Body of pancreas (tissue), 4 donors: ENCODE measurements at regions not wholly inside any gene's neighbourhood (a gene's known extent, or its start where the extent isn't known, plus 50 kb on each side); places are given as distances from the start of the nearest gene placed in this dataset.

Source experiments
- ATAC-seq: fragments of 150-250 bp; one replicate; pipeline ENCODE4 v1.9.1; 2016
- DNase-seq, 4 donors: peaks; one replicate each; pipeline ENCODE4 v3.0.0-alpha.2; 2019
- H3K27ac ChIP-seq, 4 donors: fragments of 200-600 bp; sonication (generic); 1 replicate in 3 of 4; 2 replicates in 1 of 4; pipeline versions ENCODE4 v1.5.1 to v1.6.1; 2016 to 2019; ENCODE audit warnings: mild to moderate bottlenecking in 1 of 4, mixed read lengths in 1 of 4, moderate library complexity in 1 of 4
- H3K27me3 ChIP-seq, 2 donors: fragments of 200-600 bp; sonication (generic); one replicate each; pipeline ENCODE4 v1.6.0; 2016; ENCODE audit warnings: mild to moderate bottlenecking in 1 of 2
- H3K36me3 ChIP-seq, 2 donors: fragments of 200-600 bp; sonication (generic); replicated peaks in 1 of 2; 2 replicates each; pipeline ENCODE4 v1.5.1; 2016; ENCODE audit warnings: low read depth in 2 of 2; ENCODE audit not compliant: insufficient read depth in 1 of 2
- H3K4me1 ChIP-seq: fragments of 200-600 bp; sonication (generic); one replicate; pipeline ENCODE4 v1.6.0; 2016
- H3K4me3 ChIP-seq, 2 donors: fragments of 200-600 bp; sonication (generic); 1 replicate in 1 of 2; 2 replicates in 1 of 2; pipeline ENCODE4 v1.5.1; 2016 to 2019
- H3K9me3 ChIP-seq, 3 donors: fragments of 200-600 bp; sonication (generic); 1 replicate in 2 of 3; 2 replicates in 1 of 3; pipeline ENCODE4 v1.5.1; 2016
- CTCF ChIP-seq, 7 experiments: fragments of 450-650 bp in 4 of 7; fragments of 200-600 bp in 3 of 7; sonication (generic) in 3 of 7; IDR thresholded peaks; one replicate each; pipeline ENCODE4 v1.5.1; 2016 to 2019; ENCODE audit warnings: antibody characterized with exemption in 7 of 7
- POLR2A ChIP-seq, 3 donors: fragments of 450-650 bp; IDR thresholded peaks; one replicate each; pipeline ENCODE4 v1.6.1; 2016; ENCODE audit warnings: antibody characterized with exemption in 3 of 3, mild to moderate bottlenecking in 2 of 3
- WGBS, 2 donors: methylation state at CpG; one replicate each; pipeline ENCODE4 v1.1.5; 2017; 5-methylcytosine and 5-hydroxymethylcytosine counted together
- intact Hi-C: fragments of 100-400 bp; cut with DNase I; formaldehyde crosslinking; loops from one replicate; pipeline ENCODE4 v1.15.1; 2023

- H3K27me3 ChIP-seq = no peaks in the 10 kb centered on the region
- ATAC-seq = no peak
- H3K27ac ChIP-seq = no peak overlapping the region
- 85 to 88% methylated on average over 2 of the region's 2 CpGs for WGBS, 2 donors
- H3K36me3 ChIP-seq = no peaks in the 10 kb centered on the region
- no peaks in the 10 kb centered on the region for H3K9me3 ChIP-seq
- no peak for TF ChIP-seq CTCF (IDR thresholded peaks at IDR 0.05)
- no peak overlapping the region for H3K4me3 ChIP-seq
- H3K4me1 ChIP-seq = no peaks in the 10 kb centered on the region
- DNase-seq = no peak
- intact Hi-C loops = no loop called here
These were observed 730.2 kb upstream of the ZNF804A start for GRCh38 chr2:183868153-183868552.

GRCh38 chr2:183868707-183869106 is 729.6 kb upstream of the ZNF804A start:
- intact Hi-C loops = no loop called here
- Histone ChIP-seq H3K4me3 (no peak overlapping the region), H3K27me3 (no peaks in the 10 kb centered on the region), H3K9me3 (no peaks in the 10 kb centered on the region), H3K4me1 (no peaks in the 10 kb centered on the region), H3K27ac (no peak overlapping the region), H3K36me3 (no peaks in the 10 kb centered on the region)
- DNase-seq (no peak), ATAC-seq (no peak)
- 47 to 59% methylated on average over 1 of the region's 1 CpG for WGBS, 2 donors
- TF ChIP-seq POLR2A (IDR thresholded peaks at IDR 0.05) = no peak
- TF ChIP-seq CTCF (IDR thresholded peaks at IDR 0.05) = no peak

- TF ChIP-seq POLR2A (IDR thresholded peaks at IDR 0.05) (no peak), CTCF (IDR thresholded peaks at IDR 0.05) (no peak)
- DNase-seq = no peak
- no peak overlapping the region for H3K4me3 ChIP-seq
- no peak overlapping the region for H3K27ac ChIP-seq
- H3K27me3 ChIP-seq = no peaks in the 10 kb centered on the region
- no peaks in the 10 kb centered on the region for H3K4me1 ChIP-seq
- no peaks in the 10 kb centered on the region for H3K36me3 ChIP-seq
- ATAC-seq = no peak
- intact Hi-C loops = no loop called here
- H3K9me3 ChIP-seq = no peaks in the 10 kb centered on the region
These were observed 726.2 kb upstream of the ZNF804A start for GRCh38 chr2:183872131-183872530.

- Histone ChIP-seq H3K36me3 (no peaks in the 10 kb centered on the region), H3K27me3 (no peaks in the 10 kb centered on the region), H3K4me1 (no peaks in the 10 kb centered on the region), H3K4me3 (no peak overlapping the region), H3K27ac (no peak overlapping the region), H3K9me3 (no peaks in the 10 kb centered on the region)
- DNase-seq = no peak
- intact Hi-C loops = no loop called here
- 83 to 89% methylated on average over 1 of the region's 1 CpG for WGBS, 2 donors
- ATAC-seq = no peak
- TF ChIP-seq CTCF (IDR thresholded peaks at IDR 0.05) (no peak), POLR2A (IDR thresholded peaks at IDR 0.05) (no peak)
These were observed 716.4 kb upstream of the ZNF804A start for GRCh38 chr2:183881978-183882377.

GRCh38 chr2:183892315-183892941 is 705.9 kb upstream of the ZNF804A start:
- intact Hi-C loops = no loop called here
- WGBS, 2 donors = 93% methylated on average over 9 to 25 of the region's 31 CpGs
- no peak for DNase-seq

More at GRCh38 chr2:183892315-183892941, 705.9 kb upstream of the ZNF804A start:
- Histone ChIP-seq H3K27ac (no peak overlapping the region), H3K36me3 (no peaks in the 10 kb centered on the region), H3K27me3 (no peaks in the 10 kb centered on the region), H3K4me1 (no peaks in the 10 kb centered on the region), H3K9me3 (no peaks in the 10 kb centered on the region), H3K4me3 (no peak overlapping the region)
- ATAC-seq = no peak
- no peak for TF ChIP-seq POLR2A (IDR thresholded peaks at IDR 0.05)
- TF ChIP-seq CTCF (IDR thresholded peaks at IDR 0.05) = no peak
